Neural cell (in vitro differentiated cells): ENCODE measurements at regions not wholly inside any gene's neighbourhood (a gene's known extent, or its start where the extent isn't known, plus 50 kb on each side); places are given as distances from the start of the nearest gene placed in this dataset.

Source experiments
- EZH2 ChIP-seq: fragments of 200-600, 300-800 bp; shearing (Covaris generic), sonication (generic); IDR thresholded peaks from 2 replicates; pipeline ENCODE4 v1.6.1; 2014; ENCODE audit warnings: antibody characterized with exemption, low read length, borderline replicate concordance, mild to moderate bottlenecking; ENCODE audit not compliant: insufficient read depth, poor library complexity, severe bottlenecking
- SMC3 ChIP-seq: fragments of 450-650 bp; conservative IDR thresholded peaks from 2 replicates; pipeline ENCODE4 v1.6.1; 2014; ENCODE audit warnings: antibody characterized with exemption, mild to moderate bottlenecking, moderate library complexity; ENCODE audit not compliant: poor library complexity
- TF ChIP-seq, protein P1 (sequence below): fragments of 450-650 bp; IDR thresholded peaks from 2 replicates; pipeline ENCODE4 v1.5.1; 2014; ENCODE audit warnings: antibody characterized with exemption, mild to moderate bottlenecking, moderate library complexity; ENCODE audit not compliant: poor library complexity, severe bottlenecking

DNA sequence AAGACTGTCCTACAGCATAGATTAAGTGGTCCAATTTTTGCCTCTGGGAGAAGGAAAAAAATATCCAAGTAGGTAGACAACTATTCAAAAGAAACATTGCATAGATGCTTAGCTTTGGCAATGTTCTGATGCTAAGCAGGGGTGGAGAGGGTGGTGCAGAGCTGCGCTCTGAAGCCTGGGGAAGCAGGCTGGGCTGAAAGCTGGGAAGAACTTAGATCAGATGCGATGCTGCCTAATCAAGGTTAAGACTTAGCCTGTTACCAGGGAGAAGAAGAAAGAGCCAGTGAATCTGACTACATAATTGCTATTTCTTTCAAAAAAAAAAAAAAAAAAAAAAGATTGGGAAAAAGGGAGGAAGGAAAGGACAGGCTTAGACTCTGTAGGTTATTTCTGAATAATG lies 89.0 kb upstream of the SCOC start:
- TF ChIP-seq EZH2 (no peak), SMC3 (no peak)
- TF ChIP-seq, protein P1, sequence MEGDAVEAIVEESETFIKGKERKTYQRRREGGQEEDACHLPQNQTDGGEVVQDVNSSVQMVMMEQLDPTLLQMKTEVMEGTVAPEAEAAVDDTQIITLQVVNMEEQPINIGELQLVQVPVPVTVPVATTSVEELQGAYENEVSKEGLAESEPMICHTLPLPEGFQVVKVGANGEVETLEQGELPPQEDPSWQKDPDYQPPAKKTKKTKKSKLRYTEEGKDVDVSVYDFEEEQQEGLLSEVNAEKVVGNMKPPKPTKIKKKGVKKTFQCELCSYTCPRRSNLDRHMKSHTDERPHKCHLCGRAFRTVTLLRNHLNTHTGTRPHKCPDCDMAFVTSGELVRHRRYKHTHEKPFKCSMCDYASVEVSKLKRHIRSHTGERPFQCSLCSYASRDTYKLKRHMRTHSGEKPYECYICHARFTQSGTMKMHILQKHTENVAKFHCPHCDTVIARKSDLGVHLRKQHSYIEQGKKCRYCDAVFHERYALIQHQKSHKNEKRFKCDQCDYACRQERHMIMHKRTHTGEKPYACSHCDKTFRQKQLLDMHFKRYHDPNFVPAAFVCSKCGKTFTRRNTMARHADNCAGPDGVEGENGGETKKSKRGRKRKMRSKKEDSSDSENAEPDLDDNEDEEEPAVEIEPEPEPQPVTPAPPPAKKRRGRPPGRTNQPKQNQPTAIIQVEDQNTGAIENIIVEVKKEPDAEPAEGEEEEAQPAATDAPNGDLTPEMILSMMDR: no peak
